MCF 10A (cell line): ENCODE measurements at regions not wholly inside any gene's neighbourhood (a gene's known extent, or its start where the extent isn't known, plus 50 kb on each side); places are given as distances from the start of the nearest gene placed in this dataset.
"Not testable (repeated sequence)": the region's sequence is repeated elsewhere in the genome, so short reads cannot be mapped to it uniquely, and the experiment has no call there.

ENCODE experiments used
- BruUV-seq: library from RNA; stranded (reverse); fragments of 400-500 nt; replicated peaks from 2 replicates; lab custom pipeline; 2021; lab: Mats Ljungman, UMichigan
- CTCF ChIA-PET: fragments of 300-600 bp; sonication (Branson Sonifier 250); formaldehyde crosslinking; extraction: SDS; loops from one replicate; lab custom pipeline; 2021; ENCODE audit warnings: antibody characterized with exemption, inconsistent platforms; lab: Yijun Ruan, JAX
- POLR2A ChIA-PET: fragments of 300-600, 350-650 bp; sonication (Branson Sonifier 250); formaldehyde crosslinking; extraction: SDS; loops from one replicate; lab custom pipeline; 2020; ENCODE audit warnings: antibody characterized with exemption, inconsistent platforms; lab: Yijun Ruan, JAX
- DNase-seq: peaks from one replicate; pipeline ENCODE4 v3.0.0-alpha.2; 2018; ENCODE audit not compliant: unreplicated experiment
- H3K27ac Mint-ChIP-seq: one replicate; pipeline ENCODE4 v1.8.0; 2022; ENCODE audit warnings: mild to moderate bottlenecking, low read depth, mixed read lengths; ENCODE audit not compliant: unreplicated experiment
- H3K27me3 Mint-ChIP-seq: one replicate; pipeline ENCODE4 v1.8.0; 2022; ENCODE audit warnings: mixed read lengths; ENCODE audit not compliant: insufficient read depth, unreplicated experiment
- H3K36me3 Mint-ChIP-seq: one replicate; pipeline ENCODE4 v1.8.0; 2022; ENCODE audit warnings: mild to moderate bottlenecking, moderate library complexity, mixed read lengths; ENCODE audit not compliant: insufficient read depth, unreplicated experiment
- H3K4me1 Mint-ChIP-seq: one replicate; pipeline ENCODE4 v1.8.0; 2022; ENCODE audit warnings: mixed read lengths; ENCODE audit not compliant: insufficient read depth, unreplicated experiment
- H3K4me3 Mint-ChIP-seq: one replicate; pipeline ENCODE4 v1.8.0; 2022; ENCODE audit warnings: mild to moderate bottlenecking, moderate library complexity, mixed read lengths; ENCODE audit not compliant: unreplicated experiment
- H3K9me3 Mint-ChIP-seq: one replicate; pipeline ENCODE4 v1.8.0; 2022; ENCODE audit warnings: mixed read lengths; ENCODE audit not compliant: unreplicated experiment
- CTCF ChIP-seq: fragments of 200-600 bp; IDR thresholded peaks from one replicate; pipeline ENCODE4 v1.8.0; 2022; ENCODE audit warnings: antibody characterized with exemption, mild to moderate bottlenecking; ENCODE audit not compliant: unreplicated experiment
- intact Hi-C: fragments of 100-400 bp; cut with micrococcal nuclease; formaldehyde crosslinking; loops from 2 replicates; pipeline ENCODE4 v1.14.1; 2022

- H3K36me3 Mint-ChIP-seq, result no peaks in the 10 kb centered on the region
- CTCF ChIA-PET, result interaction anchor here (0.6 kb wide), 1 partner anchor 366 kb away, joined by 3 read pairs; no protein-coding TSS in a partner anchor
- no peaks in the 10 kb centered on the region for H3K9me3 Mint-ChIP-seq
- POLR2A ChIA-PET, result interaction anchor here (0.7 to 1.4 kb wide), 7 partner anchors 101 to 408 kb away, joined by 3 to 4 read pairs (median 3); no protein-coding TSS in a partner anchor
- no peaks in the 10 kb centered on the region for H3K27me3 Mint-ChIP-seq
- H3K27ac Mint-ChIP-seq, result peak overlapping the region; percentile 16
- no peak for TF ChIP-seq CTCF
- peak; percentile 55 for DNase-seq
- BruUV-seq, result no TSS peak
- peaks cover 11% of the 10 kb centered on the region for H3K4me1 Mint-ChIP-seq
- intact Hi-C loops, result no loop called here
- H3K4me3 Mint-ChIP-seq, result no peak overlapping the region
These were observed 73.3 kb upstream of the ATIC start for GRCh38 chr2:215238485-215239098.

GRCh38 chr2:215236131-215236530 is 75.7 kb upstream of the ATIC start:
- intact Hi-C loops, result no loop called here
- Mint-ChIP-seq H3K4me1 (peaks cover 11% of the 10 kb centered on the region), H3K27me3 (no peaks in the 10 kb centered on the region), H3K9me3 (no peaks in the 10 kb centered on the region), H3K36me3 (no peaks in the 10 kb centered on the region), H3K4me3 (no peak overlapping the region), H3K27ac (no peak overlapping the region)
- no TSS peak for BruUV-seq
- ChIA-PET CTCF (interaction anchor here (0.6 to 0.8 kb wide), 4 partner anchors 28 to 427 kb away, joined by 3 read pairs; no protein-coding TSS in a partner anchor), POLR2A (no interaction called here)
- DNase-seq, result no peak
- no peak for TF ChIP-seq CTCF

- intact Hi-C loops, H3K9me3 Mint-ChIP-seq, DNase-seq, POLR2A ChIA-PET, H3K27me3 Mint-ChIP-seq, CTCF ChIA-PET, BruUV-seq, H3K4me3 Mint-ChIP-seq, H3K4me1 Mint-ChIP-seq, H3K27ac Mint-ChIP-seq, H3K36me3 Mint-ChIP-seq: not testable (repeated sequence)
These were observed 81.8 kb upstream of the ABCA12 start for GRCh38 chr2:215220221-215220620.

- no peaks in the 10 kb centered on the region for H3K36me3 Mint-ChIP-seq
- H3K27me3 Mint-ChIP-seq, result no peaks in the 10 kb centered on the region
- TF ChIP-seq CTCF, result no peak
- no peaks in the 10 kb centered on the region for H3K9me3 Mint-ChIP-seq
- peak overlapping the region; percentile 28 for H3K27ac Mint-ChIP-seq
- no TSS peak for BruUV-seq
- peak; percentile 77 for DNase-seq
- POLR2A ChIA-PET, result interaction anchor here (0.6 to 1.4 kb wide), 9 partner anchors 10 to 839 kb away, joined by 3 to 6 read pairs (median 3); no protein-coding TSS in a partner anchor
- CTCF ChIA-PET, result interaction anchor here (0.6 to 1.0 kb wide), 3 partner anchors 9 to 1592 kb away, joined by 3 to 5 read pairs (median 3); no protein-coding TSS in a partner anchor
- peaks cover 8% of the 10 kb centered on the region for H3K4me1 Mint-ChIP-seq
- H3K4me3 Mint-ChIP-seq, result no peak overlapping the region
- intact Hi-C loops, result no loop called here
These were observed 80.5 kb upstream of the ABCA12 start for GRCh38 chr2:215218587-215219577.
